ENCODE measurements at regions not wholly inside any gene's neighbourhood (a gene's known extent, or its start where the extent isn't known, plus 50 kb on each side); places are given as distances from the start of the nearest gene placed in this dataset.
"Not testable (repeated sequence)": the region's sequence is repeated elsewhere in the genome, so short reads cannot be mapped to it uniquely, and the experiment has no call there.

DNA sequence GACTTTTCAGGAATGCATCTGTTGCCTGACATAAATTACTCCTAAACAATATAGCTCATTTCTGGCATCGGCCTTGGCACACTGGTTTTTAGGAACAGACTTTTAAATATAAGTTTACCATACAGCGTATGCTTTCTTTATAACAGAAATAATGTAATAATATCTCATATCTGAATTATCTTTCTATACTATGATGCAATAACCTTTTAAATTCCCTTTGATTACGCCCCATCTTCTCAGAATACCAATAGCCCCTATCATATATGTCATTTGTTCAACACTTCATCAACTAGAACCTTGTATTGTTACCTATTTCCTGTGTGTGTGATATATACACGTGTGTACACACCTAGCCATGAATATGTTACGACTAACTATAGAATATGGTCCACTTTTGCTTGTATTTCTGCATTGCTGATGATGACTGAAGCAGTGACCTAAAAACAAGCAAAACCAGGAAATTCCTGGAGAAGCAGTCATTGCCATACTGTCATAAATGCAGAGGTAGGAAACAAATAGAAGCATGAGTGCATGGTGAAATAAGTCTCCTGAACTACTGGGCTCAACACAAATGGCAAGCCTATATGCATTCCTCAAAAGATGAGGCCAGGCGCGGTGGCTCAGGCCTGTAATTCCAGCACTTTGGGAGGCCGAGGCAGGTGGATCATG, 618.4 kb upstream of the NRP1 start:
- no peak for DNase-seq

- DNase-seq, result no peak
Measured at GRCh38 chr10:33950206-33950605, 615.7 kb upstream of the NRP1 start.

- DNase-seq, result no peak
Measured at GRCh38 chr10:33947544-33947943, 613.1 kb upstream of the NRP1 start.

- DNase-seq, result no peak
Measured at GRCh38 chr10:33945051-33945450, 610.6 kb upstream of the NRP1 start.

GRCh38 chr10:33942508-33942907, 608.0 kb upstream of the NRP1 start:
- no peak for DNase-seq

- no peak for DNase-seq
Measured at GRCh38 chr10:33939892-33940291, 605.4 kb upstream of the NRP1 start.

- DNase-seq, result no peak
Measured at GRCh38 chr10:33939410-33939809, 604.9 kb upstream of the NRP1 start.

DNA sequence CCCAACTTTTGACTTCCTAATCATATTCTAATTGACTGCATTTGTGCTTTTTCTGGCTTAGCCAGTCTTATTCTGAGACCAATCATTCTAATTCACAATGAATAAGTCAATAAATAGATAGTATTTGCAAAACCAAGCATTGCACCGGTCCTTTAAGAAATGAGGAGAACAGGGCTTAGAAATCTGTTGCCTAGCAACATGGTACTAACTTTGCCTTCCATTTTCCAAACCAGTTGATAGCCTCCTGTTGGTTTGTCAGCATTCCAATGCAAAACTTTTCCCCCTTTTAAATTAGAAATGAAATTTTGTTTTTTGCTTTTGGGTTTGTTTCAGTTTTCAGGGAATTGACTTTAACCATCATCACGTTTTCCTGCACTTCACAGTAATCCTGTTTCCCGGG, 603.5 kb upstream of the NRP1 start:
- DNase-seq, result no peak

GRCh38 chr10:33937036-33937730, 602.7 kb upstream of the NRP1 start:
- no peak for DNase-seq

GRCh38 chr10:33935350-33935749, 600.9 kb upstream of the NRP1 start:
- no peak for DNase-seq

DNA sequence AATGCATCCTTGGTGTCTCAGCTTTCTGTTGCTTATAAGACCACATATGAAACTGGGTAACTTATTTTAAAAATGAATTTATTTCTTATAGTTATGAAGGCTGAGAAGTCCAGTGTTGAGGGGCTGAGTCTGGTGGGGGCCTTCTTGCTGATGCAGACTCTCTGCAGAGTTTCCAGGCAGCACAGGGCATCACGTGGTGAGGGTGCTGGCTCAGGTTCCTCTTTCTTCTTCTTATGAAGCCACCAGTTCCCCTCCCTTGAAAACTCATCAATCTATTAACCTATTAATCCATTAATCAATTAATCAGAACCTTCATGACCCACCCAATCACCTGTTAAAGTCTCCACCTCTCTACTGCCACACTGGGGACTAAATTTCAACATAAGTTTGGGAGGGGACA, 595.6 kb upstream of the NRP1 start:
- peak; percentile 18 for DNase-seq

DNA sequence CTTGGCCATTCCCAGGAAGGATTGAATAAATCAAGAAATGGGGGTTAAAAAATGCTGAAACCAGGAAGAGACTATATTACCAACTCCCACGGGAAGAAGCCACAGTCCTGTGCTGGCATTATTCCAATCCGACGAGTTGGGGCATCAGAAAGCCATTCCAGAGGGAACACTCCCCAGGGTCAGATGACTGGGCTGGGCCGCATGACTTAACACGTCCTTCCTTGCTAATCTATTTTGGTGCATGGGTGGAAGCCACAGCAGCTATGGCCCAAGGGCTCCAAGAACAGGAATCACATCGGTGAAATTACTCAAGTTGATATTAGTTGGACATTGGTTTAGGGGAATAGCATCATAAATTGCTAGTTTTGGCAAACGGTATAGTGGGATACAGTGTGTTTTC, 592.9 kb upstream of the NRP1 start:
- peak; percentile 0 for DNase-seq

DNA sequence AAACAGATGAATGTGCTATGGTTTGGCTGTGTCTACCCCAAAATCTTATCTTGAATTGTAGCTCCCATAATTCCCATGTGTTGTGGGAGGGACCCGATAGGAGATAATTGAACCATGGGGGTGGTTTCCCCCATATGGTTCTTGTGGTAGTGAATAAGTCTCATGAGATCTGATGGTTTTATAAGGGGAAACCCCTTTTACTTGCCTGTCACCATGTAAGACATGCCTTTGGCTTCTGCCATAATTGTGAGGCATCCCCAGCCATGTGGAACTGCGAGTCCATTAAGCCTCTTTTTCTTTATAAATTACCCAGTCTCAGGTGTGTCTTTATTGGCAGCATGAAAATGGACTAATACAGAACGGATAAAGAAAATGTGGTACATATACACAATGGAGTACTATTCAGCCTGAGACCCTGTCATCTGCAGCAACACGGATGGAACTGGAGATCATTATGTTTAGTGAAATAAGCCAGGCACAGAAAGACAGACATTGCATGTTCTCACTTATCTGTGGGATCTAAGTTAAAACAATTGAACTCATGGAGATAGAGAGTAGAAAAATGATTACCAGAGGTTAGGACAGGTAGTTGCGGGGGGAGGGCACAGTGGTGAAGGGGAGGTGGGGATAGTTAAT, 587.6 kb upstream of the NRP1 start:
- DNase-seq, result no peak

- no peak for DNase-seq
Measured at GRCh38 chr10:33920351-33920750, 585.9 kb upstream of the NRP1 start.

- DNase-seq, result no peak
Measured at GRCh38 chr10:33919244-33919643, 584.8 kb upstream of the NRP1 start.

DNA sequence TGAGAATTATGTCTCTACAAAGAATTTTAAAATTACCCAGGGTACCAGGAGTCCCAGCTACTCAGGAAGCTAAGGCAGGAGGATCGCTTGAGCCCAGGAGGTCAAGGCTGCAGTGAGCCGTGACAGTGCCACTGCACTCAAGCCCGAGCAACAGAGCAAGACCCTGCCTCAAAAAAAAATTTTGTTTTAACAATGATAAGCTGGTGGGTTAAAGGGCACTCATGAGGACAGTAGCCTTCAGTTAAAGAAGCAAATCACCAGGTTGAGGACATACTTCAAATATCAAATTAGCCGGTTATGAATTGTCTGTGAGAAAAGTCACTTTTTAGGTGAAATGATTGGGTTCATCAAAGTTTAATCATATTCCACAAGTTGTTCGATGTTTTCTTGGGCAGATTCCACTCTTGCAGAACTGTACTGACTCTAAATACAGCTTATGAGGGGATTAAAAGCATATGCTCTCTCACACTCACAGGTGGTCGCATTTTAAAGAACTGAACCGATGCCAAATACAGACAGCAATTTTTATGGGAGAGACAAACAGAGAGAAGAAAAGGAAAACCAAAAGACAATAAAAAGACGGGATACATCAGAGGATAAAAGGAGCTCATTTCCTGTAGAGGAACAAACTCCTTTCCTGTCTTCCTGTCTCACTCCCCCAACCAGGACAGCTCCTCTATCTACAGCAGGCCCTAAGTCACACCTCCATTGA, 582.8 kb upstream of the NRP1 start:
- no peak for DNase-seq

DNA sequence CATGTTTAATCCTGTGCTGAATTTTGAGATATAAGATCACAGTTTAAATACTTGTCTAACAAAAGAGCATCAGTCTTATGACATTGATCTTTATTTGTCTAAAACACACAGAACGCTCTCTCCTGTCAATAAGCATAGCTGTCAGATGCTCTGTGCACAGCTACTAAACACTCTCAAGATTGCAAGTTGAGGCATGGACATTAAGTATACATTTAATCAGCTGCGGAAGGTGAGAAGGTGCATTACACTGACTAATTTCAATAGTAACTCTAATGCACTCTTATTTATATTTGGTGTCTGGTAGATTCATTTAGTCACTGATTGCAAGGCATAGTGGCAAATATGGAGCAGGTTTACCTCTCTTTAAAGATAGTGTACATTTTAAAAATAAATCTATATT, 580.3 kb upstream of the NRP1 start:
- no peak for DNase-seq

GRCh38 chr10:33913194-33913593, 578.7 kb upstream of the NRP1 start:
- no peak for DNase-seq

DNA sequence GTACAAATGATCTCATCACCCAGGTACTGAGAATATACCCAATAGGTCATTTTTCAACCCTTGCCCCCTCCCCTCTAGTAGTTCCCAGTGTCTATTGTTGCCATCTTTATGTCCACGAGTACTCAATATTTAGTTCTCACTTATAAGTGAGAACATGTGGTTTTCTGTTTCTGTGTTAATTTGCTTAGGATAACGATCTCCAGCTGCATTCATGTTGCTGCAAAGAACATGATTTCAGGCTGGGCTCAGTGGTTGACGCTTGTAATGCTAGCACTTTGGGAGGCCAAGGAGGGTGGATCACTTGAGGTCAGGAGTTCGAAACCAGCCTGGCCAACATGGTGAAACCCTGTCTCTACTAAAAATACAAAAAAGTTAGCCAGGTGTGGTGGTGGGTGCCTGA, 575.0 kb upstream of the NRP1 start:
- not testable (repeated sequence) for DNase-seq

GRCh38 chr10:33901166-33901565, 566.7 kb upstream of the NRP1 start:
- DNase-seq, result no peak

GRCh38 chr10:33900596-33900995, 566.1 kb upstream of the NRP1 start:
- DNase-seq, result no peak

- no peak for DNase-seq
Measured at GRCh38 chr10:33899578-33900531, 565.4 kb upstream of the NRP1 start.
